ENCODE measurements at regions not wholly inside any gene's neighbourhood (a gene's known extent, or its start where the extent isn't known, plus 50 kb on each side); places are given as distances from the start of the nearest gene placed in this dataset.

GRCh38 chr11:134464981-134465730, 53.1 kb upstream of the B3GAT1 start:
- TF ChIP-seq, protein P1, sequence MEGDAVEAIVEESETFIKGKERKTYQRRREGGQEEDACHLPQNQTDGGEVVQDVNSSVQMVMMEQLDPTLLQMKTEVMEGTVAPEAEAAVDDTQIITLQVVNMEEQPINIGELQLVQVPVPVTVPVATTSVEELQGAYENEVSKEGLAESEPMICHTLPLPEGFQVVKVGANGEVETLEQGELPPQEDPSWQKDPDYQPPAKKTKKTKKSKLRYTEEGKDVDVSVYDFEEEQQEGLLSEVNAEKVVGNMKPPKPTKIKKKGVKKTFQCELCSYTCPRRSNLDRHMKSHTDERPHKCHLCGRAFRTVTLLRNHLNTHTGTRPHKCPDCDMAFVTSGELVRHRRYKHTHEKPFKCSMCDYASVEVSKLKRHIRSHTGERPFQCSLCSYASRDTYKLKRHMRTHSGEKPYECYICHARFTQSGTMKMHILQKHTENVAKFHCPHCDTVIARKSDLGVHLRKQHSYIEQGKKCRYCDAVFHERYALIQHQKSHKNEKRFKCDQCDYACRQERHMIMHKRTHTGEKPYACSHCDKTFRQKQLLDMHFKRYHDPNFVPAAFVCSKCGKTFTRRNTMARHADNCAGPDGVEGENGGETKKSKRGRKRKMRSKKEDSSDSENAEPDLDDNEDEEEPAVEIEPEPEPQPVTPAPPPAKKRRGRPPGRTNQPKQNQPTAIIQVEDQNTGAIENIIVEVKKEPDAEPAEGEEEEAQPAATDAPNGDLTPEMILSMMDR (IDR thresholded peaks at IDR 0.05) = no peak
- TF ChIP-seq TCF7L2 (IDR thresholded peaks at IDR 0.05; ENCODE audit: low read depth, low read length) = no peak
- no peak for TF ChIP-seq POLR2AphosphoS5 (IDR thresholded peaks at IDR 0.05; ENCODE audit: low read depth, low read length)
- TF ChIP-seq SIN3A (IDR thresholded peaks at IDR 0.05; ENCODE audit: borderline replicate concordance, insufficient read depth, low read depth, low read length) = no peak
- TF ChIP-seq REST (IDR thresholded peaks at IDR 0.05; ENCODE audit: insufficient read depth in 1 of 2, low read depth in 2 of 2, low read length in 1 of 2) = no peak

All from Panc1 (cell line).